Astrocyte (in vitro differentiated cells and primary cell): ENCODE measurements at regions not wholly inside any gene's neighbourhood (a gene's known extent, or its start where the extent isn't known, plus 50 kb on each side); places are given as distances from the start of the nearest gene placed in this dataset.

ENCODE experiments used
- EZH2 ChIP-seq: IDR thresholded peaks from 2 replicates; pipeline ENCODE4 v1.6.1; 2012; ENCODE audit warnings: mild to moderate bottlenecking, low read length, inconsistent platforms; ENCODE audit not compliant: insufficient read depth
- TF ChIP-seq, protein P1 (sequence below): IDR thresholded peaks from 2 replicates; pipeline ENCODE4 v1.5.1; 2011; ENCODE audit warnings: low read depth, mild to moderate bottlenecking, inconsistent platforms, low read length, moderate library complexity; ENCODE audit not compliant: insufficient read depth

DNA sequence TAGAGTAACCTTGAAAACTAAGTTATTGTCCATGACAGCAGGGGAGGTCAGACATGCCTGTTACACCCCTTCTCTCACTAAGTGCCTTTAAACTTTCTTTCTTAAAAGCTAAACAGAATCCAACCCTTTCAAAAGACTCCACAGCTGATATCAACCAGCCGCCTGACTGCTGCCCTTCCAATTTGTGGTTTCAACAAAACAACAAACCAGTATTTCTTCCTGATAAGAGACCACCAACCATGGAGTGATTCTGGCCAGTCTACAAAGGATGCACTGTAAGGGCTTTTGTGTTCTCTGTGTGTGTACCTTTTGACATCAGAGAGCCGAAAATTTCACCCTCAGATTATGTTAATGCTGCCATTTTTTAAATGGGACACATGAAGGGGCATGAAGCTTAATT, 1204.2 kb downstream of the ROBO2 start:
- TF ChIP-seq, protein P1, sequence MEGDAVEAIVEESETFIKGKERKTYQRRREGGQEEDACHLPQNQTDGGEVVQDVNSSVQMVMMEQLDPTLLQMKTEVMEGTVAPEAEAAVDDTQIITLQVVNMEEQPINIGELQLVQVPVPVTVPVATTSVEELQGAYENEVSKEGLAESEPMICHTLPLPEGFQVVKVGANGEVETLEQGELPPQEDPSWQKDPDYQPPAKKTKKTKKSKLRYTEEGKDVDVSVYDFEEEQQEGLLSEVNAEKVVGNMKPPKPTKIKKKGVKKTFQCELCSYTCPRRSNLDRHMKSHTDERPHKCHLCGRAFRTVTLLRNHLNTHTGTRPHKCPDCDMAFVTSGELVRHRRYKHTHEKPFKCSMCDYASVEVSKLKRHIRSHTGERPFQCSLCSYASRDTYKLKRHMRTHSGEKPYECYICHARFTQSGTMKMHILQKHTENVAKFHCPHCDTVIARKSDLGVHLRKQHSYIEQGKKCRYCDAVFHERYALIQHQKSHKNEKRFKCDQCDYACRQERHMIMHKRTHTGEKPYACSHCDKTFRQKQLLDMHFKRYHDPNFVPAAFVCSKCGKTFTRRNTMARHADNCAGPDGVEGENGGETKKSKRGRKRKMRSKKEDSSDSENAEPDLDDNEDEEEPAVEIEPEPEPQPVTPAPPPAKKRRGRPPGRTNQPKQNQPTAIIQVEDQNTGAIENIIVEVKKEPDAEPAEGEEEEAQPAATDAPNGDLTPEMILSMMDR, result no peak
- no peak for TF ChIP-seq EZH2
